Hepatocyte (in vitro differentiated cells): ENCODE measurements at regions not wholly inside any gene's neighbourhood (a gene's known extent, or its start where the extent isn't known, plus 50 kb on each side); places are given as distances from the start of the nearest gene placed in this dataset.

Source experiments
- DNase-seq: peaks from one replicate; pipeline ENCODE4 v3.0.0-alpha.2; 2016; ENCODE audit warnings: low spot score
- H2AFZ ChIP-seq: fragments of 200-600 bp; sonication (generic); 2 replicates; pipeline ENCODE4 v1.6.0; 2016; ENCODE audit warnings: antibody characterized with exemption, mild to moderate bottlenecking
- H3K27ac ChIP-seq: fragments of 200-600 bp; sonication (generic); 2 replicates; pipeline ENCODE4 v1.5.1; 2016; ENCODE audit warnings: mild to moderate bottlenecking
- H3K27me3 ChIP-seq: fragments of 200-600 bp; sonication (generic); 2 replicates; pipeline ENCODE4 v1.6.1; 2016
- H3K36me3 ChIP-seq: fragments of 200-600 bp; sonication (generic); replicated peaks from 2 replicates; pipeline ENCODE4 v1.5.1; 2016; ENCODE audit warnings: low read depth; ENCODE audit not compliant: insufficient read depth
- H3K4me1 ChIP-seq: fragments of 200-600 bp; sonication (generic); 2 replicates; pipeline ENCODE4 v1.5.1; 2016; ENCODE audit warnings: mild to moderate bottlenecking, moderate library complexity; ENCODE audit not compliant: insufficient read depth
- H3K4me2 ChIP-seq: fragments of 200-600 bp; sonication (generic); 2 replicates; pipeline ENCODE4 v1.6.0; 2016
- H3K4me3 ChIP-seq: fragments of 200-600 bp; sonication (generic); 2 replicates; pipeline ENCODE4 v1.5.1; 2016; ENCODE audit warnings: mild to moderate bottlenecking
- H3K79me2 ChIP-seq: fragments of 200-600 bp; sonication (generic); 2 replicates; pipeline ENCODE4 v1.6.0; 2017; ENCODE audit warnings: mild to moderate bottlenecking
- H3K9me2 ChIP-seq: fragments of 200-600 bp; sonication (generic); replicated peaks from 2 replicates; pipeline ENCODE4 v1.6.0; 2017; ENCODE audit warnings: mild to moderate bottlenecking; ENCODE audit not compliant: insufficient read depth
- H3K9me3 ChIP-seq: fragments of 200-600 bp; sonication (generic); 2 replicates; pipeline ENCODE4 v1.5.1; 2016; ENCODE audit warnings: low read depth, mild to moderate bottlenecking
- H4K20me1 ChIP-seq: fragments of 200-600 bp; sonication (generic); 2 replicates; pipeline ENCODE4 v1.6.0; 2016; ENCODE audit warnings: mild to moderate bottlenecking; ENCODE audit not compliant: insufficient read depth, poor library complexity, severe bottlenecking
- CTCF ChIP-seq: fragments of 200-600 bp; sonication (generic); IDR thresholded peaks from 2 replicates; pipeline ENCODE4 v1.5.1; 2016; ENCODE audit warnings: antibody characterized with exemption, mild to moderate bottlenecking; ENCODE audit not compliant: poor library complexity
- EZH2 ChIP-seq: fragments of 200-600 bp; sonication (generic); IDR thresholded peaks from 2 replicates; pipeline ENCODE4 v1.6.1; 2016; ENCODE audit warnings: antibody characterized with exemption, mild to moderate bottlenecking, borderline replicate concordance
- EZH2phosphoT487 ChIP-seq: fragments of 200-600 bp; sonication (generic); IDR thresholded peaks from one replicate; pipeline ENCODE4 v1.6.1; 2018; ENCODE audit warnings: antibody characterized with exemption, mild to moderate bottlenecking, low read depth, moderate library complexity; ENCODE audit not compliant: unreplicated experiment, severe bottlenecking
- WGBS: methylation state at CpG from one replicate; pipeline ENCODE4 v1.1.6; 2016; ENCODE audit warnings: low lambda C conversion rate; ENCODE audit errors: missing lambda C conversion rate; 5-methylcytosine and 5-hydroxymethylcytosine counted together

GRCh38 chr6:9204171-9204570, 768.8 kb upstream of the SLC35B3 start:
- H3K9me3 ChIP-seq: no peaks in the 10 kb centered on the region
- H3K4me1 ChIP-seq: no peaks in the 10 kb centered on the region
- H4K20me1 ChIP-seq: no peaks in the 10 kb centered on the region
- 87% methylated on average over 1 of the region's 1 CpG for WGBS
- no peak for DNase-seq
- TF ChIP-seq CTCF: no peak
- no peak for TF ChIP-seq EZH2
- no peak for TF ChIP-seq EZH2phosphoT487
- H3K36me3 ChIP-seq: no peaks in the 10 kb centered on the region
- no peaks in the 10 kb centered on the region for H3K79me2 ChIP-seq
- H3K9me2 ChIP-seq: no peaks in the 10 kb centered on the region
- H2AFZ ChIP-seq: no peak overlapping the region
- H3K27ac ChIP-seq: no peak overlapping the region
- H3K27me3 ChIP-seq: no peaks in the 10 kb centered on the region
- H3K4me3 ChIP-seq: no peak overlapping the region
- H3K4me2 ChIP-seq: no peak overlapping the region

GRCh38 chr6:9200712-9201111, 765.4 kb upstream of the SLC35B3 start:
- H2AFZ ChIP-seq: no peak overlapping the region
- no peaks in the 10 kb centered on the region for H3K4me1 ChIP-seq
- no peak overlapping the region for H3K4me3 ChIP-seq
- H3K27me3 ChIP-seq: no peaks in the 10 kb centered on the region
- no peaks in the 10 kb centered on the region for H3K9me2 ChIP-seq
- no peak overlapping the region for H3K27ac ChIP-seq
- no peaks in the 10 kb centered on the region for H4K20me1 ChIP-seq
- TF ChIP-seq EZH2: no peak
- TF ChIP-seq EZH2phosphoT487: no peak
- H3K9me3 ChIP-seq: no peaks in the 10 kb centered on the region
- no peak overlapping the region for H3K4me2 ChIP-seq
- no peak for DNase-seq
- no peaks in the 10 kb centered on the region for H3K79me2 ChIP-seq
- H3K36me3 ChIP-seq: no peaks in the 10 kb centered on the region

GRCh38 chr6:9197726-9198125, 762.4 kb upstream of the SLC35B3 start:
- 93% methylated on average over 3 of the region's 3 CpGs for WGBS
- no peaks in the 10 kb centered on the region for H3K4me1 ChIP-seq
- no peak overlapping the region for H3K27ac ChIP-seq
- TF ChIP-seq EZH2 (no peak), EZH2phosphoT487 (no peak), CTCF (no peak)
- no peaks in the 10 kb centered on the region for H3K9me3 ChIP-seq
- no peaks in the 10 kb centered on the region for H3K9me2 ChIP-seq
- no peak overlapping the region for H2AFZ ChIP-seq
- no peak for DNase-seq
- no peak overlapping the region for H3K4me3 ChIP-seq
- no peak overlapping the region for H3K4me2 ChIP-seq
- no peaks in the 10 kb centered on the region for H3K79me2 ChIP-seq
- no peaks in the 10 kb centered on the region for H3K36me3 ChIP-seq
- H3K27me3 ChIP-seq: no peaks in the 10 kb centered on the region
- H4K20me1 ChIP-seq: no peaks in the 10 kb centered on the region

GRCh38 chr6:9195322-9195721, 760.0 kb upstream of the SLC35B3 start:
- Histone ChIP-seq H3K79me2 (no peaks in the 10 kb centered on the region), H3K9me2 (no peaks in the 10 kb centered on the region), H3K27me3 (no peaks in the 10 kb centered on the region), H3K4me1 (no peaks in the 10 kb centered on the region), H3K4me2 (no peak overlapping the region), H3K9me3 (no peaks in the 10 kb centered on the region), H3K4me3 (no peak overlapping the region), H4K20me1 (no peaks in the 10 kb centered on the region), H3K27ac (no peak overlapping the region), H2AFZ (no peak overlapping the region), H3K36me3 (no peaks in the 10 kb centered on the region)
- no peak for TF ChIP-seq EZH2
- TF ChIP-seq CTCF: no peak
- no peak for TF ChIP-seq EZH2phosphoT487
- no peak for DNase-seq
- WGBS: 79% methylated on average over 1 of the region's 1 CpG
